ENCODE measurements at regions not wholly inside any gene's neighbourhood (a gene's known extent, or its start where the extent isn't known, plus 50 kb on each side); places are given as distances from the start of the nearest gene placed in this dataset.

GRCh38 chr7:121516821-121517220, 120.7 kb upstream of the FAM3C start:
- TF ChIP-seq CTCF (IDR thresholded peaks at IDR 0.05) (no peak), REST (IDR thresholded peaks at IDR 0.05; ENCODE audit: insufficient read depth in 1 of 2, low read depth in 2 of 2, low read length in 1 of 2) (no peak), TCF7L2 (IDR thresholded peaks at IDR 0.05; ENCODE audit: low read depth, low read length) (no peak), POLR2AphosphoS5 (IDR thresholded peaks at IDR 0.05; ENCODE audit: low read depth, low read length) (no peak), SIN3A (IDR thresholded peaks at IDR 0.05; ENCODE audit: borderline replicate concordance, insufficient read depth, low read depth, low read length) (no peak)
